Karpas-422 (cell line): ENCODE measurements at regions not wholly inside any gene's neighbourhood (a gene's known extent, or its start where the extent isn't known, plus 50 kb on each side); places are given as distances from the start of the nearest gene placed in this dataset.

Experiments used
- DNase-seq: peaks from one replicate; pipeline ENCODE4 v3.0.0-alpha.2; 2015
- H2AFZ ChIP-seq: fragments of 200-600 bp; sonication (generic); 2 replicates; pipeline ENCODE4 v1.6.1; 2014; ENCODE audit warnings: antibody characterized with exemption, low read length, mixed read lengths
- H3K27ac ChIP-seq: fragments of 200-600 bp; sonication (generic); 2 replicates; pipeline ENCODE4 v1.5.1; 2014; ENCODE audit warnings: mild to moderate bottlenecking, low read length, moderate library complexity
- H3K27me3 ChIP-seq: fragments of 200-600 bp; sonication (generic); 2 replicates; pipeline ENCODE4 v1.6.1; 2014; ENCODE audit warnings: low read length, mixed read lengths
- H3K36me3 ChIP-seq: fragments of 200-600 bp; sonication (generic); 2 replicates; pipeline ENCODE4 v1.6.1; 2014; ENCODE audit warnings: low read length, mixed read lengths; ENCODE audit not compliant: insufficient read depth
- H3K4me1 ChIP-seq: fragments of 200-600 bp; sonication (generic); 2 replicates; pipeline ENCODE4 v1.6.1; 2014; ENCODE audit warnings: mild to moderate bottlenecking, low read length, mixed read lengths
- H3K4me2 ChIP-seq: fragments of 200-600 bp; sonication (generic); 2 replicates; pipeline ENCODE4 v1.6.1; 2014; ENCODE audit warnings: low read length, low read depth, mild to moderate bottlenecking; ENCODE audit not compliant: poor library complexity, severe bottlenecking
- H3K4me3 ChIP-seq: fragments of 200-600 bp; sonication (generic); 2 replicates; pipeline ENCODE4 v1.5.1; 2014; ENCODE audit warnings: mild to moderate bottlenecking, antibody characterized with exemption, low read length, mixed read lengths
- H3K79me2 ChIP-seq: fragments of 200-600 bp; sonication (generic); 2 replicates; pipeline ENCODE4 v1.6.1; 2014; ENCODE audit warnings: mild to moderate bottlenecking, low read length, mixed read lengths
- H3K9ac ChIP-seq: fragments of 200-600 bp; sonication (generic); 2 replicates; pipeline ENCODE4 v1.6.0; 2014; ENCODE audit warnings: low read length
- H3K9me2 ChIP-seq: fragments of 200-600 bp; sonication (generic), shearing (Covaris generic); replicated peaks from 2 replicates; pipeline ENCODE4 v1.6.0; 2014; ENCODE audit warnings: mild to moderate bottlenecking, low read length, moderate library complexity; ENCODE audit not compliant: insufficient read depth
- H3K9me3 ChIP-seq: fragments of 300-700, 200-600 bp; sonication (generic); 2 replicates; pipeline ENCODE4 v1.6.1; 2014; ENCODE audit warnings: low read length, mixed read lengths
- H4K20me1 ChIP-seq: fragments of 200-600 bp; sonication (generic); 2 replicates; pipeline ENCODE4 v1.6.1; 2014; ENCODE audit warnings: mild to moderate bottlenecking, antibody characterized with exemption, low read length, low read depth; ENCODE audit not compliant: insufficient read depth

GRCh38 chr5:106489004-106489403, 1181.7 kb downstream of the EFNA5 start:
- Histone ChIP-seq H2AFZ (no peak overlapping the region), H4K20me1 (no peaks in the 10 kb centered on the region), H3K9me2 (no peaks in the 10 kb centered on the region), H3K36me3 (no peaks in the 10 kb centered on the region), H3K27ac (no peak overlapping the region), H3K27me3 (no peaks in the 10 kb centered on the region), H3K4me1 (no peaks in the 10 kb centered on the region), H3K79me2 (no peaks in the 10 kb centered on the region), H3K4me2 (no peak overlapping the region), H3K9me3 (peaks cover 19% of the 10 kb centered on the region; the same call in 1 of the 2 replicates), H3K4me3 (no peak overlapping the region), H3K9ac (no peak overlapping the region)
- no peak for DNase-seq

- no peaks in the 10 kb centered on the region for H3K4me1 ChIP-seq
- H3K27ac ChIP-seq: no peak overlapping the region
- DNase-seq: no peak
- H3K36me3 ChIP-seq: no peaks in the 10 kb centered on the region; the same call in 1 of the 2 replicates
- no peak overlapping the region for H2AFZ ChIP-seq
- peaks cover 19% of the 10 kb centered on the region for H3K9me3 ChIP-seq
- H3K9ac ChIP-seq: no peak overlapping the region
- H3K9me2 ChIP-seq: no peaks in the 10 kb centered on the region
- no peaks in the 10 kb centered on the region for H3K27me3 ChIP-seq
- H4K20me1 ChIP-seq: no peaks in the 10 kb centered on the region
- no peaks in the 10 kb centered on the region for H3K79me2 ChIP-seq
- H3K4me2 ChIP-seq: no peak overlapping the region
- H3K4me3 ChIP-seq: no peak overlapping the region
Measured at GRCh38 chr5:106488407-106488806, 1182.3 kb downstream of the EFNA5 start.

GRCh38 chr5:106481374-106481773, 1189.4 kb downstream of the EFNA5 start:
- Histone ChIP-seq H3K36me3 (no peaks in the 10 kb centered on the region; the same call in 1 of the 2 replicates), H3K4me3 (no peak overlapping the region), H3K4me2 (no peak overlapping the region), H3K9me2 (0 out of 2 replicates have a peak, but pooled peaks cover 2% of the 10 kb centered on the region), H3K4me1 (no peaks in the 10 kb centered on the region), H2AFZ (no peak overlapping the region), H4K20me1 (no peaks in the 10 kb centered on the region), H3K79me2 (no peaks in the 10 kb centered on the region), H3K9ac (no peak overlapping the region), H3K27ac (no peak overlapping the region), H3K27me3 (no peaks in the 10 kb centered on the region), H3K9me3 (peaks cover 9% of the 10 kb centered on the region)
- no peak for DNase-seq

GRCh38 chr5:106476630-106477029, 1194.1 kb downstream of the EFNA5 start:
- DNase-seq: no peak
- no peak overlapping the region for H2AFZ ChIP-seq

GRCh38 chr5:106474066-106474465, 1196.7 kb downstream of the EFNA5 start:
- no peaks in the 10 kb centered on the region for H3K4me1 ChIP-seq
- H2AFZ ChIP-seq: no peak overlapping the region
- H3K4me3 ChIP-seq: no peak overlapping the region
- no peak overlapping the region for H3K9ac ChIP-seq
- no peak overlapping the region for H3K27ac ChIP-seq
- no peak overlapping the region for H3K4me2 ChIP-seq
- no peaks in the 10 kb centered on the region for H4K20me1 ChIP-seq
- 0 out of 2 replicates have a peak, but pooled peaks cover 2% of the 10 kb centered on the region for H3K9me2 ChIP-seq
- no peaks in the 10 kb centered on the region for H3K36me3 ChIP-seq
- H3K79me2 ChIP-seq: no peaks in the 10 kb centered on the region
- peaks cover 8% of the 10 kb centered on the region for H3K9me3 ChIP-seq
- no peak for DNase-seq
- H3K27me3 ChIP-seq: no peaks in the 10 kb centered on the region

More at GRCh38 chr5:106476630-106477029, 1194.1 kb downstream of the EFNA5 start:
- Histone ChIP-seq H3K9me3 (peaks cover 6% of the 10 kb centered on the region; the same call in 1 of the 2 replicates), H3K4me2 (no peak overlapping the region), H4K20me1 (no peaks in the 10 kb centered on the region), H3K36me3 (no peaks in the 10 kb centered on the region), H3K79me2 (no peaks in the 10 kb centered on the region), H3K27me3 (no peaks in the 10 kb centered on the region), H3K4me3 (no peak overlapping the region), H3K9ac (no peak overlapping the region), H3K9me2 (0 out of 2 replicates have a peak, but pooled peaks cover 2% of the 10 kb centered on the region), H3K4me1 (no peaks in the 10 kb centered on the region), H3K27ac (no peak overlapping the region)

- H3K27me3 ChIP-seq: no peaks in the 10 kb centered on the region
- no peak overlapping the region for H2AFZ ChIP-seq
- H3K36me3 ChIP-seq: no peaks in the 10 kb centered on the region
- H3K4me3 ChIP-seq: no peak overlapping the region
- H3K4me1 ChIP-seq: no peaks in the 10 kb centered on the region
- no peak for DNase-seq
- H3K9me3 ChIP-seq: peaks cover 16% of the 10 kb centered on the region
- no peak overlapping the region for H3K27ac ChIP-seq
- H3K9me2 ChIP-seq: no peaks in the 10 kb centered on the region
- H3K79me2 ChIP-seq: no peaks in the 10 kb centered on the region
- H3K4me2 ChIP-seq: no peak overlapping the region
- no peaks in the 10 kb centered on the region for H4K20me1 ChIP-seq
- H3K9ac ChIP-seq: no peak overlapping the region
Measured at GRCh38 chr5:106459541-106459940, 1211.2 kb downstream of the EFNA5 start.

- no peak for DNase-seq
- no peaks in the 10 kb centered on the region for H4K20me1 ChIP-seq
- H3K79me2 ChIP-seq: no peaks in the 10 kb centered on the region
- no peaks in the 10 kb centered on the region for H3K9me2 ChIP-seq
- no peaks in the 10 kb centered on the region for H3K4me1 ChIP-seq
- no peak overlapping the region for H3K4me3 ChIP-seq
- no peaks in the 10 kb centered on the region for H3K27me3 ChIP-seq
- H3K9ac ChIP-seq: no peak overlapping the region
- no peak overlapping the region for H3K27ac ChIP-seq
- peaks cover 3% of the 10 kb centered on the region; the same call in 1 of the 2 replicates for H3K9me3 ChIP-seq
- H3K4me2 ChIP-seq: no peak overlapping the region
- no peaks in the 10 kb centered on the region for H3K36me3 ChIP-seq
- no peak overlapping the region for H2AFZ ChIP-seq
Measured at GRCh38 chr5:106454651-106455415, 1215.9 kb downstream of the EFNA5 start.

- H3K4me2 ChIP-seq: no peak overlapping the region
- no peak overlapping the region for H3K9ac ChIP-seq
- no peak overlapping the region for H3K27ac ChIP-seq
- H3K27me3 ChIP-seq: no peaks in the 10 kb centered on the region
- H2AFZ ChIP-seq: no peak overlapping the region
- no peak for DNase-seq
- H3K9me3 ChIP-seq: peaks cover 7% of the 10 kb centered on the region; the same call in 1 of the 2 replicates
- no peaks in the 10 kb centered on the region for H3K36me3 ChIP-seq
- no peaks in the 10 kb centered on the region for H3K79me2 ChIP-seq
- no peaks in the 10 kb centered on the region for H3K9me2 ChIP-seq
- H3K4me1 ChIP-seq: no peaks in the 10 kb centered on the region
- no peak overlapping the region for H3K4me3 ChIP-seq
- H4K20me1 ChIP-seq: no peaks in the 10 kb centered on the region
Measured at GRCh38 chr5:106454050-106454449, 1216.7 kb downstream of the EFNA5 start.
